ENCODE measurements at regions not wholly inside any gene's neighbourhood (a gene's known extent, or its start where the extent isn't known, plus 50 kb on each side); places are given as distances from the start of the nearest gene placed in this dataset.

- Histone ChIP-seq H3K4me3 (no peak overlapping the region), H3K36me3 (no peaks in the 10 kb centered on the region), H3K4me1 (peaks cover 0 to 14% (median 0%) of the 10 kb centered on the region in 4 donors), H3K27me3 (peaks cover 3% of the 10 kb centered on the region), H3K27ac (no peak overlapping the region), H3K9me3 (no peaks in the 10 kb centered on the region)
- no peak for DNase-seq
- in situ Hi-C loops (cut with MboI; ENCODE audit: low pct_ligation_motif_present in 1 of 4, low pct_unique_long_range_greater_than_20kb in 1 of 4, low sequenced_read_pairs in 3 of 4), result no loop called here
- TF ChIP-seq POLR2AphosphoS5 (IDR thresholded peaks at IDR 0.05) (no peak), EP300 (IDR thresholded peaks at IDR 0.05; ENCODE audit: low read depth) (no peak), POLR2A (IDR thresholded peaks at IDR 0.05) (no peak)
- TF ChIP-seq, protein P1, sequence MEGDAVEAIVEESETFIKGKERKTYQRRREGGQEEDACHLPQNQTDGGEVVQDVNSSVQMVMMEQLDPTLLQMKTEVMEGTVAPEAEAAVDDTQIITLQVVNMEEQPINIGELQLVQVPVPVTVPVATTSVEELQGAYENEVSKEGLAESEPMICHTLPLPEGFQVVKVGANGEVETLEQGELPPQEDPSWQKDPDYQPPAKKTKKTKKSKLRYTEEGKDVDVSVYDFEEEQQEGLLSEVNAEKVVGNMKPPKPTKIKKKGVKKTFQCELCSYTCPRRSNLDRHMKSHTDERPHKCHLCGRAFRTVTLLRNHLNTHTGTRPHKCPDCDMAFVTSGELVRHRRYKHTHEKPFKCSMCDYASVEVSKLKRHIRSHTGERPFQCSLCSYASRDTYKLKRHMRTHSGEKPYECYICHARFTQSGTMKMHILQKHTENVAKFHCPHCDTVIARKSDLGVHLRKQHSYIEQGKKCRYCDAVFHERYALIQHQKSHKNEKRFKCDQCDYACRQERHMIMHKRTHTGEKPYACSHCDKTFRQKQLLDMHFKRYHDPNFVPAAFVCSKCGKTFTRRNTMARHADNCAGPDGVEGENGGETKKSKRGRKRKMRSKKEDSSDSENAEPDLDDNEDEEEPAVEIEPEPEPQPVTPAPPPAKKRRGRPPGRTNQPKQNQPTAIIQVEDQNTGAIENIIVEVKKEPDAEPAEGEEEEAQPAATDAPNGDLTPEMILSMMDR (IDR thresholded peaks at IDR 0.05), result no peak
- 82% methylated on average over 11 of the region's 11 CpGs; no CpG with 5 or more reads in 1 of the 2 donors for WGBS, 2 donors (ENCODE audit: low coverage in 1 of 2)
- intact Hi-C loops (cut with DNase I; ENCODE audit: low total_unique reads), result no loop called here
These were observed 307.4 kb downstream of the NPHP4 start for GRCh38 chr1:5684791-5685190.

- TF ChIP-seq POLR2AphosphoS5 (IDR thresholded peaks at IDR 0.05), result no peak
- TF ChIP-seq POLR2A (IDR thresholded peaks at IDR 0.05), result no peak
- TF ChIP-seq, protein P1 (IDR thresholded peaks at IDR 0.05), result no peak
- no peak for TF ChIP-seq EP300 (IDR thresholded peaks at IDR 0.05; ENCODE audit: low read depth)
- DNase-seq, result no peak
- in situ Hi-C loops (cut with MboI; ENCODE audit: low pct_ligation_motif_present in 1 of 4, low pct_unique_long_range_greater_than_20kb in 1 of 4, low sequenced_read_pairs in 3 of 4) (no loop called here), intact Hi-C loops (cut with DNase I; ENCODE audit: low total_unique reads) (no loop called here)
- H3K9me3 ChIP-seq, result no peaks in the 10 kb centered on the region
- peaks cover 3% of the 10 kb centered on the region for H3K27me3 ChIP-seq
- H3K4me3 ChIP-seq, result no peak overlapping the region
- peaks cover 0 to 9% (median 0%) of the 10 kb centered on the region in 4 donors for H3K4me1 ChIP-seq
- WGBS, 2 donors (ENCODE audit: low coverage in 1 of 2), result 88% methylated on average over 1 of the region's 2 CpGs; no CpG with 5 or more reads in 1 of the 2 donors
- H3K27ac ChIP-seq, result no peak overlapping the region
- no peaks in the 10 kb centered on the region for H3K36me3 ChIP-seq
These were observed 308.8 kb downstream of the NPHP4 start for GRCh38 chr1:5683446-5683845.

- 51 to 72% methylated on average over 8 to 16 of the region's 16 CpGs for WGBS, 2 donors (ENCODE audit: low coverage in 1 of 2)
- TF ChIP-seq, protein P1 (IDR thresholded peaks at IDR 0.05), result no peak
- TF ChIP-seq EP300 (IDR thresholded peaks at IDR 0.05; ENCODE audit: low read depth) (no peak), POLR2AphosphoS5 (IDR thresholded peaks at IDR 0.05) (no peak), POLR2A (IDR thresholded peaks at IDR 0.05) (no peak)
These were observed 309.5 kb downstream of the NPHP4 start for GRCh38 chr1:5682626-5683225.

GRCh38 chr1:5681654-5682053 lies 310.6 kb downstream of the NPHP4 start:
- H3K36me3 ChIP-seq, result no peaks in the 10 kb centered on the region
- intact Hi-C loops (cut with DNase I; ENCODE audit: low total_unique reads) (no loop called here), in situ Hi-C loops (cut with MboI; ENCODE audit: low pct_ligation_motif_present in 1 of 4, low pct_unique_long_range_greater_than_20kb in 1 of 4, low sequenced_read_pairs in 3 of 4) (no loop called here)
- H3K4me1 ChIP-seq, result no peaks in the 10 kb centered on the region
- peaks cover 6% of the 10 kb centered on the region for H3K27me3 ChIP-seq
- 74 to 90% methylated on average over 2 to 6 of the region's 6 CpGs for WGBS, 2 donors (ENCODE audit: low coverage in 1 of 2)
- no peak overlapping the region for H3K27ac ChIP-seq
- TF ChIP-seq POLR2AphosphoS5 (IDR thresholded peaks at IDR 0.05), result no peak
- TF ChIP-seq POLR2A (IDR thresholded peaks at IDR 0.05), result no peak
- no peak for TF ChIP-seq EP300 (IDR thresholded peaks at IDR 0.05; ENCODE audit: low read depth)
- TF ChIP-seq, protein P1 (IDR thresholded peaks at IDR 0.05), result no peak
- H3K4me3 ChIP-seq, result no peak overlapping the region
- no peaks in the 10 kb centered on the region for H3K9me3 ChIP-seq
- DNase-seq, result no peak

More at GRCh38 chr1:5682626-5683225, 309.5 kb downstream of the NPHP4 start:
- H3K9me3 ChIP-seq, result no peaks in the 10 kb centered on the region
- peaks cover 0 to 3% (median 0%) of the 10 kb centered on the region in 4 donors for H3K4me1 ChIP-seq
- DNase-seq, result no peak
- in situ Hi-C loops (cut with MboI; ENCODE audit: low pct_ligation_motif_present in 1 of 4, low pct_unique_long_range_greater_than_20kb in 1 of 4, low sequenced_read_pairs in 3 of 4) (no loop called here), intact Hi-C loops (cut with DNase I; ENCODE audit: low total_unique reads) (no loop called here)
- H3K27me3 ChIP-seq, result peaks cover 6% of the 10 kb centered on the region
- no peaks in the 10 kb centered on the region for H3K36me3 ChIP-seq
- H3K4me3 ChIP-seq, result no peak overlapping the region
- no peak overlapping the region for H3K27ac ChIP-seq
